Suppressor macrophage (primary cell): ENCODE measurements at regions not wholly inside any gene's neighbourhood (a gene's known extent, or its start where the extent isn't known, plus 50 kb on each side); places are given as distances from the start of the nearest gene placed in this dataset.
"Not testable (repeated sequence)": the region's sequence is repeated elsewhere in the genome, so short reads cannot be mapped to it uniquely, and the experiment has no call there.

ENCODE experiments used
- DNase-seq, 4 experiments: peaks; one replicate each; pipeline ENCODE4 v3.0.0-alpha.2; 2020 to 2022

DNA sequence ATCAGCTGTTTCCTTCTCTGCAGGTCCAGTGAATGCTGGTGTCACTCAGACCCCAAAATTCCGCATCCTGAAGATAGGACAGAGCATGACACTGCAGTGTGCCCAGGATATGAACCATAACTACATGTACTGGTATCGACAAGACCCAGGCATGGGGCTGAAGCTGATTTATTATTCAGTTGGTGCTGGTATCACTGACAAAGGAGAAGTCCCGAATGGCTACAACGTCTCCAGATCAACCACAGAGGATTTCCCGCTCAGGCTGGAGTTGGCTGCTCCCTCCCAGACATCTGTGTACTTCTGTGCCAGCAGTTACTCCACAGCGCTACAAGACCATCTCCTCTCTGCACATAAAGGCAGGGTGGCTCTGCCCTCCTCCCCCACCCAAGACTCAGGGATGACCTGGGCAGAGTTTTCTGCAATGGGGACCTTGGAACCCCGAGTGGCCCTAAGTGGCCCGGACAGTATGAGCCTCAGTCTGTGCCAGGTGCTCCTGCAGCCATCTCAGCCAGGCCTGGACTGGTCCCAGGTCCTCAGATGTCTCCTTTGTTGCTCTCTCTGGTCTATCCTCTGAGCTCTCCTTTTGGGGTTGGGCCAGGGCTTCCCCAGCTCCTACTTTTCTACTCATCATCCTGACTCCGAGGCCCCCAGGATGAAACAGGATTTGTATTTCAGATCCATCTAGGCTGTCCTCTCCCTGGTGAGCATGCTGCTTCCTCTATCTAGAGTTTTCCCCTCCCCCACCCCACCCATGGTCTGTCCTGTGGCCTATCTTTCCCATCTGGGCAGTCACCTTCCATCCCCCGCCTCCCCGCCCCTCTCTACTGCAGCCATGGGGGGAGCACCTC, 212.1 kb upstream of the PRSS58 start:
- DNase-seq: peak in 2 of 4 experiments; percentile 13 to 17

GRCh38 chr7:142468871-142469665, 211.2 kb upstream of the PRSS58 start:
- DNase-seq: peak in 2 of 4 experiments; percentile 20 to 28

DNA sequence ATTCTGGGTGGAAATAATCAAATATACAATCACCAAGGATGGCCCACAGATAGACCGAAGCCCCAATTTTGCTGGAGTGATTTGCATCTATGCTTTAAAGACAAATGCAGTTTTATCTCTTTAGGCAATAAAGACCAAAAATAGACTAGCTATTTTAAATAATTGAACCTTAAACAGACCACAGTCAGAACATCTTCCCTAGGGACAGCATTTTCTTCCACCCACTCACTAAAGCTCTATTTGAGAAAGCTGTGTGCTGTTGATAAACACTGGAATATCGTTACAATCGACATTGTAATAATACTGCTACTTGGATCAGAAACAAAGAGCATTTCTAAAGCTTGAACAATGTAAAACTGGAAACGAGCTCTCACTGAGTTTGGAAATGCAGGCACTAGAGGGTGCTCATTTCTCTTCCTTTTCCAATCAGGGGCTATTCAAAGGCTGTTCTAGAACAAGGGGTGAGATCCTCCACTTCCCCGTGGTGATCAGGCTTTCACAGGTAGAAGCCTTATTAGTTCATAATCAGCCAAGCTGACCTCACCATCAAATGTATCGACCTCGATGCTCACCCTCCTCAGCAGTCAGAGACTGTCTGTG, 209.3 kb upstream of the PRSS58 start:
- DNase-seq: not testable (repeated sequence)

- peak; percentile 15 to 51 (median 28) for DNase-seq
Observed at GRCh38 chr7:142463401-142463850, 205.6 kb upstream of the PRSS58 start.

DNA sequence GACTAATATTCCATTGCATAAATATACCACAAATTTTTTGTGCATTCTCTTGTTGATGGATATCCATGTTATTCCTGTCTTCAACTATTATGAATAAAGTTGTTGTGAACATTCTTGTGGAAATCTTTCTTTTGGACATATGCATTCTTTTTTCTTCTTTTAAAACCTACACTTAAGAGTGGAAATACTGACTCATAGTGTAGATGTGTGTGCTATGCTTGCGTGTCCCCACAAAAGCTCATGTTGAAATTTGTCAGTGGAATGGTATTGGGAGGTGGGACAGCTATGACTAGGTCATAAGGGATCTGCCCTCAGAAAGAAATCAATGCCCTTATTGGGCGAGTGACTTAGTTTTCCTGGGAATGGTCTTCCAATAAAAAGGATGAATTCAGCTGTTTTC, 203.6 kb upstream of the PRSS58 start:
- DNase-seq: no peak

DNA sequence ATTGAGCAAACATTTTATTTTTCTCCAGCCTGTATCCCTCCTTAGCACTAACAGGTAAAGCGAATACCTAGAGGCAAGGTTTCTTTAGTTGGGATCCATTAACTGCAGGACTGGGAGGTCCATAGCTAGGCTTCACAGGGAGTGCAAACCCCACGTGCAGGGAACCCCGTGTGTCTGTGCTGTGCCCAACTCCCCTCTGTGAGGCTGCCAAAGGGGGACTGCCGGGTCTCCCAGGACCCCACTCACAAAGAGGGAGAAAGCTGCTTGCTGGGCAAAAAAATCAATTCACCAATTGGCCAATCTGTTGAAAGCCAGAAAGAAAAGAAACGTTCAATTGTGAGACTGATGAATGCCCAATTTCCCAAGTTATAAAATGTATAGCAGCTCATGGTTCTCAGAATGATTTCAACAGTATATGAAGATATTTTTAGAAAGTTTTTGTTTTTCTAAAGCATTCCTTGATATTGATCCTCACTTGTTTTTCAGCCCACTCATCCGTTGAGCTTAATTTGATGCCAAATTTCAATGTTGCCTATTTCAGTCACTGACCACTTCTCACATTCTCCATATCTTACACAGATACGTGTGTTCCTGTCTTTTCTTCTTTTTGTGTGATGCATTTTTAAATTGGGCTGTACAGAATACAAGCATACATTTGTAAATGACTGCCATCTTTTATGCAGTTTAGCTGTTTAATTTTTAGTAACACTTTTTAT, 202.7 kb upstream of the PRSS58 start:
- no peak for DNase-seq

DNA sequence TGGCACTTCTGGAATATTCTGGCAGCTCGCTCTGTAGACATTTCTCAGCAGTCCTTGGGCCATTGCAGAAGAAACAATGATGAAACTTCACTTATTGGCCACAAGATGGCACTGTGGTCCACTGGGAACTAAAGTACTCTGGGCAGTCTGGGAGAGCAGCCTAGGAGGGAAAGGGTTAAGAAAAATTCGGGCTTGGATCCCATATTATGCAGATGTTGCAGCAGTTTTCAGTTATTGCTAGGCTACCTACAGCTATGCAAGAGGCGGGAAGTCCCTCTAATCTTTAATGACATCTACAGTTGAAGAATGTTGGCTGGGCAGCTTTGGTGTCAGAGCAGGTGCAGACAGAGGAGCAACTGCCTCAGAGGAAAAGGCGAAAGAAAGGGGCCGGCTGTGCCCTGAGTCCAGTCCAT, 201.7 kb upstream of the PRSS58 start:
- DNase-seq: peak; percentile 55 to 79 (median 62)

DNA sequence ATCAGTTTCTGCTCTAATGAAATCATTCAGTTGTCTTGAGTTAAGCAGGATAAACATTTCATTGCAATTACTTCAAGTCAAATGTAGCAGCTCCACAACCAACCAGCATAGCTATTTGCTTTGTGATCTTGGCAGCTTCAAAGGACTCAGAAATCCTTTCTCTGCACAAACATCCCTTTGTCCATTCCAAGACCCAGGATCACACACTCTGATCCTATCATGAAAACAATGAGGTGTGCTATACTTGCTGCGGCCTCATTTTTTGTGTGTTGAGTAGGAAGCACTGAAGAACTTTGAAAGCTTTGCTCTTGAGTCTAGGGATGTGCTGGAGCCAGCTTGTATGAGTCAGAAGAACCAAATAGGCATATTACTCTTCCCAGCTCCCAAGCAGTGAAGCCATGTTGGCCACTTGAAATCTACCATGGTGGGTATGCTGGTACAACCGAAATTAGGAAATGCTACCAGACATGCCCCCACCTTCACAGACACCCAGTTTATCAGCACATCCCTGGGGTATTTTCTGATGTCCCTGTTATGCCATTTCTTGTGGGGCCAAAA, 199.4 kb upstream of the PRSS58 start:
- no peak for DNase-seq

DNA sequence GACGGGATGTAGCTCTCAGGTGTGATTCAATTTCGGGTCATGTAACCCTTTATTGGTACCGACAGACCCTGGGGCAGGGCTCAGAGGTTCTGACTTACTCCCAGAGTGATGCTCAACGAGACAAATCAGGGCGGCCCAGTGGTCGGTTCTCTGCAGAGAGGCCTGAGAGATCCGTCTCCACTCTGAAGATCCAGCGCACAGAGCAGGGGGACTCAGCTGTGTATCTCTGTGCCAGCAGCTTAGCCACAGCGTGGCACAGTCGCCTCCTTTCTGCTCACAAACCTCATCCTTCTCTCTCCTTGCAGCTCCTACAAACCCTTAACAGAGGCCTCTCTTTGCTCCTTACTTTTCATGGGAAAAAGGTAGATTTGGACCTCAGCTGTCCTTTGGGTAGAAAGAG, 197.5 kb upstream of the PRSS58 start:
- peak in 2 of 4 experiments; percentile 17 to 22 for DNase-seq

DNA sequence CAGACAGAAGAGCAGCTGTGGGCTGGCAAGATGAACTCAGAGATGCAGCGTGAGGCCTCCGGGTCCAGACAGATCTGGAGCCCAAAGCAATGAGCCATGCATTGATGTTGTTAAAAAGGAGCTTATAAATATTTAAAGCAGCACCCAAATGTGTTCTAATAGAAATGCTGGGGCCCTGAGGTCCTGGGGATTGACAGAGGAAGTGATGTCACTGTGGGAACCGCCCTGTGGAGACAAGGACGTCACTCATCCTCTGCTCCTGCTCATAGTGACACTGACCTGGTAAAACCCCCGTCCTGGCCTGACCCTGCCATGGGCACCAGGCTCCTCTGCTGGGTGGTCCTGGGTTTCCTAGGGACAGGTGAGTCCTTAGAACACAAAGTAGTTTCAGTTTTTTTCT, 197.0 kb upstream of the PRSS58 start:
- peak in 2 of 4 experiments; percentile 10 to 21 for DNase-seq

DNA sequence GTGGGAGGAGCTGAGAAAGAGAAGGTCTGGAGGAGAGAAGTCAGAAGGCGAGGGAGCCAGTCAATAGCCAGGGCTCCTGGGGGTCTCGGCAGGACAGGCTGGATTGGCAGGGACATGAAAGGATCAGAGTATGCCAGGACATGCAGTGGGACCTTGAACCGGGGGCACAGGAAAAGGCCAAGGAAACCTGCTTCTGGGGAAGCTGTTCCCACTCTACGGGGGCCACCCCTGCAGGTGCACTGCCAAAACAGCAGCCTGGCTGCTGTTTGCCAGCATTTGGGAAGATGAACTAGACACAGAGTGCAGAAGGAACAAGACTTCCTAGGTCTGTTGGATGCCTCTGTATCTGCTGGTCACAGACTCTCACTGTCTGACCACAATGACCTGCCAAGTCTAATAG, 194.9 kb upstream of the PRSS58 start:
- no peak for DNase-seq

DNA sequence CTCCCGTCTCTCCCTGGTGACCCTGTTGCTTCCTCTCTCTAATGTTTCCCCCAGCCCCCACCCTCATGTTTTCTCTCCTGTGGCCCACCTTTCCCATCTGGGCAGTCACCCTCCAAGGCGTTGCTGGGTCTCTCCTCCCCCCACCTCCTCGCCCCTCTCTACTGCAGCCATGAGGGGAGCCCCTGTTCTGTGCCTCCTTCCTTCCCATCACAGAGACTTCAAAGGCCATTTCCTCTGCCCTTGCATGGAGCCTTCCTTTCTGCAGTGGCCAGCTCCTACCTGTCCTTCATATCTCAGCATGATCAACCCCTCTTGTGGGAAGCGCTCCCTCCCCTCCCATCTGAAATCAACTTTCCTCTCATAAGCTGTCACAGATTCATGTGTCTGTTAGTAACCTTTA, 194.0 kb upstream of the PRSS58 start:
- DNase-seq: no peak

- no peak for DNase-seq
Observed at GRCh38 chr7:142451296-142451695, 193.4 kb upstream of the PRSS58 start.

- DNase-seq: no peak
Observed at GRCh38 chr7:142450695-142451094, 192.8 kb upstream of the PRSS58 start.

DNA sequence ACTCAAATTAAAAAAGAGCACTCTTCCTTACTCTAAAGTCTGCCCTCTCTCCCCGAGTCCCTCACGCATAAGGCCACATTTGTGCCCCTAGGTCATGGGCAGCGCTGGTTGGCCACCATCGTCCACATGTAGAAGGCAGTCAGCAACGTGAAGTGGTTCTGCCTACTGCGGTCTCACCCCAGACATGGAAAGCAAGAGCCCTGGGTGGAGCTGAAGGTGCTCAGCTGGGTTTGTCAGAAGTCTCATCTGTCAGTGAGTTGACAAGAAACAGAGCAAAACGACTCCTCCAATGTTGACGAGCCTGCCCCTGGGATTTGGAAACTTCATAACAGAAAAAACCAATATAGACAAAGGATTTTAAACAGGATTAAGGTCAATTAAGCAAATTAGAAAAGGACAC, 192.3 kb upstream of the PRSS58 start:
- DNase-seq: no peak

- DNase-seq: not testable (repeated sequence)
Observed at GRCh38 chr7:142448857-142449256, 191.0 kb upstream of the PRSS58 start.

DNA sequence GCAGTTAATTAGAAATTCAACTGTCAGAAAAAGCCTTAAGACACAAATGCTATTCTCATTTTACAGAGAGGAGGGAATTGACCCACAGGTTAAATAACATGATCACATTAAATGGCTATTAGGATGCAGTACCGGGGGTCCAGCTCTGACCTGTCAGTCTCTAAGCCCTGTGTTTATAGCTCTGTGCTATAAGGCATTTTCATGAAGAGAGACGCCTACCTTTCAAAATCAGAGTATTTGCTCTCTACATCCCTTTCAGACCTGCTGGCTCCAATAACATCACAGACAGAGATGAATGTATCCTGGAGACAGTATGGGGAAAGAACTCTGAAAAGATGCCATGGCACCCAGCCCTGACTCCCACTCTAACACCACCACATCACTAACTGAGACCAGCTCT, 189.9 kb upstream of the PRSS58 start:
- DNase-seq: no peak

DNA sequence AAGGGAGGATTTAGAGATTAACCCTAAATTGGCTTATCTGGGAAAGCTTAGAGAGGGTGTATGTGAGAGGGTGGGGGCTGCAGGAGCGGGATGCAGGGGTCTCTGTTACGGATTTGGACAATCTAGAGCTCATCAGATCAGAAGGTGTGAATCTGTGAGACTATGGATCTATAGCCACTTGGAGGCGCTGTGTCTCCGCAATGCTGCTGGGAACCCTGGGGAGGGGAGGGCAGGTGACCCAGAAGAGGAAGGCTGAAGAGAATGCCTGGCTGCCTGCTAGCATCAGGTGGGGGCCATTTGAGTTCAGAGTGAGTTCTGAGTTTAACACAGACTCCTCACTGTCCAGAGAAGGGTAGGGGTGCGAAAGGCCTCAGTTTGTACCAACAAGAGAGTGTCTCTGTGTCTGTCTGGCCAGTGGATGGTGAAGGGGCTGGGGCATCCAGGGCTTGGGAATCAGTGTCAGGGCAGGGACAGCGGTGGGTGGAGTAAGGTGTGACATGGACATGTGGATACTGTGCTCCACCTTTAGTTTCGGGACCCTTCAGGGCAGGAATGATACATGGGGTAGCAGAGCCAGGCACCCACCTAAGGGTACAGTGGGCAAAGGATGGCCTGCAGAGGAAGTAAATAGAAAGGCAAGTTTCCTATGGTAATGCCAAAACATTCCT, 187.3 kb upstream of the PRSS58 start:
- DNase-seq: no peak

DNA sequence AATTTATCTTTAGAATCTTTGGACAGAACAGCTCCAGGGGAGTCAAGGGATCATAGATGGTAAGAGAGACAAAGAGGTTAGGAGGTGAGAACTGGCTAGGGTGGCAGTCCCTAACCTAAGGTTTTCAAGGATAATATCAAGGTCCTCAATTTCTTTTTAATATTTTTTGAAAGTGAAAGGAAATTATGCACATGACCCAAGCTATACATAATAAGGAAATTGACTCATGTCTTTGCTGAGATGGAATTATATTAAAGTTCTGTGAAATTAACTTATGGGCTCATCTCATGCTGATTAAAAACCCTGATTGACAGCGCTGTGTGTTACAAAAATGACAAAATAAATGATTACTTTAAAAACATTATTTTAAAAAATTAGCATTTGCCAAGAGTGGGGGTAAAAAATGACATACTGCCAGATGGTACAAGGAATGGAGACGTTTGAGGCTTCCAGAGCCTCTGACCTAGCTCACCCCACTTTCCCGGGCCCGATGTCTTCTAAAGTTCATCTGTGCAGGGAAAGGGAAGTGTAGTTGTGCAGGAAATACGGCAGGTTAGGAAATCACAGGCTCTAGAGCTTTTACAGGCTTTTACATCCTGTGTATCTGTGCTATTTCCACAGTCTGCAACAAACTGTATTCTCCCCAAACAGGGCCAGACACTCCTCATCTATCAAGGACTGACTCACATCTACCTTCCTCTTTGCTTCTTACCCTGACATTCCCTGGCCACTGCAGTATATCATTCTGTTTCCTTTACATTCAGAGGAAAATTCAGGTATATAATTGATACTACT, 185.6 kb upstream of the PRSS58 start:
- DNase-seq: peak; percentile 22 to 64 (median 54)

GRCh38 chr7:142442396-142442795, 184.5 kb upstream of the PRSS58 start:
- peak in 1 of 4 experiments; percentile 18 for DNase-seq
